ENCODE measurements at regions not wholly inside any gene's neighbourhood (a gene's known extent, or its start where the extent isn't known, plus 50 kb on each side); places are given as distances from the start of the nearest gene placed in this dataset.
"Not testable (repeated sequence)": the region's sequence is repeated elsewhere in the genome, so short reads cannot be mapped to it uniquely, and the experiment has no call there.

DNA sequence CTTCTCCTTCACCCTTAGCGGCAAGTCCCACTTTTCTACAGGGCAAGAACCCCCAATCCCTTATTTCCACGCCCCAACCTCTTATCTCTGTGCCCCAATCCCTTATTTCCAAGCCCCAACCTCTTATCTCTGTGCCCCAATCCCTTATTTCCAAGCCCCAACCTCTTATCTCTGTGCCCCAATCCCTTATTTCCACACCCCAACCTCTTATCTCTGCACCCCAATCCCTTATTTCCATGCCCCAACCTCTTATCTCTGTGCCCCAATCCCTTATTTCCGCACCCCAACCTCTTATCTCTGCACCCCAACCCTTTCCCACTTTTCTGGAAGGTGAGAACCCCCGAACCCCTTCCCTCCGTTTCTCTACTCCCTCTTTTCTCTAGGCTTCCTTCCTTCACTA lies 116.1 kb upstream of the GJE1 start:
- DNase-seq, result not testable (repeated sequence)

DNA sequence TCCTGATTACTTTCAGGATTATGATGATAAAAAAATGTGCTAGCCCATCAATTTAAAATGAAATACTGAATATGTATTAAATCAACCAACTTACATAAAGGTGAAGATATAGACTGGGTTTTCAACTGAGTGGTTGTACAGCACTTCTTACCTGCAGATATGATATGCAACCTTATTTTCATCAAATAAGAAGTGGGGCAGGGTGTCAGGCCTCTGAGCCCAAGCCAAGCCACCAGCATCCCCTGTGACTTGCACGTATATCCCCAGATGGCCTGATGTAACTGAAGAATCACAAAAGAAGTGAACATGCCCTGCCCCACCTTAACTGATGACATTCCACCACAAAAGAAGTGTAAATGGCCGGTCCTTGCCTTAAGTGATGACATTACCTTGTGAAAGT lies 117.3 kb upstream of the GJE1 start:
- DNase-seq, result not testable (repeated sequence)

- no peak for DNase-seq
Measured at GRCh38 chr6:142015011-142015410, 117.7 kb upstream of the GJE1 start.

GRCh38 chr6:142014515-142014914 lies 118.2 kb upstream of the GJE1 start:
- DNase-seq, result no peak

- DNase-seq, result no peak
Measured at GRCh38 chr6:142013875-142014495, 118.7 kb upstream of the GJE1 start.

DNA sequence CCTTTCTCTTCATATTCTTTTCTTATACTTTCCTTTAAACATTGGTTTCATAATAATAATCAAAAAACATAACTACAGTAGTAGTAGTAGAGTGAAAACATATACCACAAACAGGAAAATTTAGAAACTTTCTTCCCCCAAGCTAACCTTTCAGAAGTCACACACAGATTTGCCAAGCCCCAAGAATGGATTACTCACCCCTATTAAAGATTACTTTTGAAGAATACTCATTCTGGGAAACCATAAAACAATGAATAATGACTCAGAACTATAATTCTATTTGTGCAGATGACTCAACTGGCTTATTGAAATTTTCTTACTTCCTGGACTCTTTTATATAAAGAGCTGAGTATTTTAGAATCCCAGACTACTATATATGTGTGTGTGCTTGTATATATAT lies 119.4 kb upstream of the GJE1 start:
- no peak for DNase-seq

- no peak for DNase-seq
Measured at GRCh38 chr6:142011775-142012174, 121.0 kb upstream of the GJE1 start.

DNA sequence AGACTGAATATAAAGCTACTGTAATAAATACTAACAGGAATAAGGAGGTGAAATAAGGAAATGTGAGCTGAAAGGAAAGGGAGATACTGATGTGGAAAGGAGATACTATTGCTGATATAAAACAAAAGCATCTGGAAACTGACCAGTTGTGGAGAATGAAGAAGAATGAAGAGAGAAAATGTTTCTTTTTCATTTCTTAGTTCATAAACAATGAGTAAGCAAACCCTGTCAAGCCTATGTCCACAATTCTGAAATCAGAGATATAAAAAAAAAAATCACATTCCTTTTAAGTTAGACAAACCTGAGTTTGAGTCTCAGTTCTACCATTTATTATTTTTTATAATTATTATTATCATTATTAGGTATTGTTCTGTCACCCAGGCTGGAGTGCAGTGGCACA lies 121.6 kb upstream of the GJE1 start:
- no peak for DNase-seq

GRCh38 chr6:142009647-142010046 lies 123.1 kb upstream of the GJE1 start:
- no peak for DNase-seq

- DNase-seq, result no peak
Measured at GRCh38 chr6:142008781-142009180, 123.9 kb upstream of the GJE1 start.

DNA sequence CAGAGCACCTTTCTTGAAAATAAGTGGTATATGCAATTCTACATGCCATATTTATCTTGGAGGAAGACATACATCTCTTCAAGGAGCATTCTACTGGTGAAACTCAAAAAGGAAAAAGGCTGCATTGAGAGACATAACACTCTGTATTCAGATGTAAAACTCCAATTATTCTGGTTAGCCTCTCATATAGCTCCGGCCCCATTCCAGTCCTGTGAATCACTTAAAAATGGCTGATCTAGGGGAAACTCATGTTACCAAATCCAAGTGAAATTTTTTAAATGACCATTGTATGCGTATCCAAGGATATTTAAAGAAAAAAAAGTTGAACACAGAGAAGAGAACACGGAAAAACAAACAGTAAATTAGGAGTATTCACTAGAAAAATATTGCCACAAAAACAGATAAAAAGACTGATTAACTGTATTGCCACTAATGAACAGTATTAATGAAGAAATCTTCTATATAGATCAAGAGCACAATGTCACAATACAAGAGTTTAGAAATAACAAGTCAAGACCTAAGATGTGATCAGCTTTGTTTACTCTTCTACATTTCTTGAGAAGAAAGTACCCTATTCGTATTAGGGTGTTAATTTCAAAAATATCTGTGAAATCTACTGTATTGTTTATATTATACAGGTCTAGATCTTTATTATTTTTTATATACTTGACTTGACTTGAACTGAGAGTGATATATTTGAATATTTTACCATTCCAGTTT lies 124.5 kb upstream of the GJE1 start:
- no peak for DNase-seq

DNA sequence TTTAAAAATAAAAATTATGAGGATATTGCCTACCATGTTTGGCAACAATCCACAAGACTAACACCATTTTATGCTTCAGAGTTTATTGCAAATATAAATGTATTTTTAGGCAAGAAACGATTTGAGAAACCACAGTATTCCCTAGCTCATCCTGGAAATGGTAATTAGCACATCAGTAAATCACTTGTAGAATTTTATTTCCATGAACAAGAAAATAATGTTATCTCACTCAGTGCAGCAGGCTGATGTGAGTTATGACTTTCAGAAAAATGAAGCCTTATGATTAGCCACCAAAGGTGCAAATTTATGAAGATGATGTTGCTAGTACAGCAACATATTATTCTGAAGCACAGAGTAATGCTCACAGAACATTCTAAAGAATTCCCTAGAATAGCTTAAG lies 127.7 kb upstream of the GJE1 start:
- DNase-seq, result no peak

- DNase-seq, result no peak
Measured at GRCh38 chr6:142002825-142003405, 129.8 kb upstream of the GJE1 start.

DNA sequence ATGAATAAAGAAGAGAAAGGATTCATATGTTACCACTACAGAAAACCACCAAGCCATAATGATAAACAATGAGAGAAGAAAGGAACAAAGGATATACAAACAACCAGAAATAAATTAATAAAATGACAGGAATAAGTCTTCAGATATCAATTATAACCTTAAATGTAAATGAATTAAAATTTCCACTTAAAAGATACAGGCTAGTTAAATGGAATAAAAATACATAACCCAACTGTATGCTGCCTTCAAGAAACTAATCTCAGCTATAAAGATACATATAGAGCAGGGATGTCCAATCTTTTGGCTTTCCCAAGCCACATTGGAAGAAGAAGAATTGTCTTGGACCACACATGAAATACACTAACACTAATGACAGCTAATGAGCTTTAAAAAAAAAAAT lies 135.9 kb upstream of the GJE1 start:
- DNase-seq, result no peak

- no peak for DNase-seq
Measured at GRCh38 chr6:141992109-141992508, 140.6 kb upstream of the GJE1 start.

DNA sequence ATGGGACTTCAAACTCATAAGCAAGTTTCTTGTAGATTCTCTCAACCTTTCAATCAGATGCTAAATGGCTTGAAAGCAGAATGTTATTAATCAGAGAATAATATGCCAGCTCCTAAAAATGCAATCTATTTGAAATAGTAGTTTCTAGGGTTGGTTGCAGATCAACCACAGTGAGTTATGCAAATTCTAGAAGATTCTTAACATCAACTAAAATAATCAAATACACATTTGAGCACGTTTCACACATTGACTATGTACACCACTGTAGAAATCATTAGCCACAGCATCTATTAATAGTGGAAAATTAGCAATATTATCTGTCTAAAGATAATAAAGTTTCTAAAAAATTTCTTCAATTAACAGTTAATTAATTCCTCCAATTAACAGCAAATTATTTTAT lies 141.9 kb upstream of the GJE1 start:
- no peak for DNase-seq

- DNase-seq, result no peak
Measured at GRCh38 chr6:141989706-141989959, 143.1 kb upstream of the GJE1 start.

GRCh38 chr6:141988954-141989705 lies 143.6 kb upstream of the GJE1 start:
- no peak for DNase-seq

DNA sequence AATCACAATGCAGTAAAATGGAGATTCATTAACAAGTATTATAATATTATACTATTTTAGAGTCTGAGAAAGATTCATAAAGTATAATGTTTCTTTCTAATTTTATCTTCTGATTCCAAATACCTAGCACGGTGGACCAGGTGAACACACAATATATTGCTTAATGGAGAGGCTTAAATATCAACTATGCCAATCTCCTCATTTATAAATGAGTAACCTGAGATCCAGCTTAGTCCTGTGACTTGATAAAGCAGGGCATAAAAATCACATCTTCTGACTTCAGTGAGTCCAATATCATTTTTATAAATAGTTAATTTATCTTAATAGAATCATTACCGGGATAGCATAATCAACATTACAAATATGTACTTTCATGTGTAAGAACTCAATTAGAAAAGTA lies 144.4 kb upstream of the GJE1 start:
- DNase-seq, result no peak

GRCh38 chr6:141986457-141986856 lies 146.3 kb upstream of the GJE1 start:
- DNase-seq, result no peak

GRCh38 chr6:141981190-141981589 lies 151.5 kb upstream of the GJE1 start:
- no peak for DNase-seq

DNA sequence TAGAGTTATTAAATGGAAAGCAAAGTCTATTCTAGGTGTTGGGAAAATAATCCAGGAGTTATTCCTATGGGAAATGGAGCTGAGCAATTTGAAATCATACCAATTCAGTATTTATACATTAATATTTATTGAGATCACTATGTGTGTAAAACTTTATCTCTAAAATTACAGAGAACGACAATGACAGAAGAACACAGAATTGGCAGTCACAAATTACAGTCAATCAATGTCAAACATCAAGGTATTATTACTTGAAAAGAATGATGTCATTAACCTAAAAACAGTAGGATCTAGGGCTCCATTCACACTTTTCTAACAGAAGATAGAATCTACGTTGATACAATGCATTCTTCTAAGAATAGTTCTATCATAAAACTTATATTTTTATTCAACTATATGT lies 154.9 kb upstream of the GJE1 start:
- no peak for DNase-seq

- no peak for DNase-seq
Measured at GRCh38 chr6:141976994-141977393, 155.7 kb upstream of the GJE1 start.
